OCI-LY3 (cell line): ENCODE measurements at regions not wholly inside any gene's neighbourhood (a gene's known extent, or its start where the extent isn't known, plus 50 kb on each side); places are given as distances from the start of the nearest gene placed in this dataset.

Experiments
- H2AFZ ChIP-seq: fragments of 200-600, 300-600 bp; shearing (Covaris generic); 2 replicates; pipeline ENCODE4 v1.6.0; 2014; ENCODE audit warnings: antibody characterized with exemption, low read depth, low read length
- H3K27ac ChIP-seq: fragments of 200-600, 300-600 bp; sonication (generic); 2 replicates; pipeline ENCODE4 v1.5.1; 2014; ENCODE audit warnings: mild to moderate bottlenecking, low read length, moderate library complexity, mixed read lengths
- H3K27me3 ChIP-seq: fragments of 200-600, 300-600 bp; sonication (generic); 2 replicates; pipeline ENCODE4 v1.6.1; 2014; ENCODE audit warnings: low read depth, low read length, mixed read lengths
- H3K36me3 ChIP-seq: fragments of 200-600, 300-600 bp; sonication (generic); replicated peaks from 2 replicates; pipeline ENCODE3; 2014; ENCODE audit warnings: low read depth, low read length, mixed read lengths
- H3K4me1 ChIP-seq: fragments of 300-600, 200-600 bp; sonication (generic); 2 replicates; pipeline ENCODE4 v1.6.1; 2014; ENCODE audit warnings: low read length, mixed read lengths
- H3K4me2 ChIP-seq: fragments of 200-600, 300-600 bp; sonication (generic); 2 replicates; pipeline ENCODE4 v1.6.1; 2014; ENCODE audit warnings: low read length, mixed read lengths
- H3K4me3 ChIP-seq: fragments of 300-600, 200-600 bp; sonication (generic); 2 replicates; pipeline ENCODE4 v1.5.1; 2014; ENCODE audit warnings: antibody characterized with exemption, mild to moderate bottlenecking, low read length, moderate library complexity
- H3K79me2 ChIP-seq: fragments of 300-600, 200-600 bp; shearing (Covaris generic); 2 replicates; pipeline ENCODE4 v1.6.1; 2014; ENCODE audit warnings: mild to moderate bottlenecking, low read length, mixed read lengths
- H3K9ac ChIP-seq: fragments of 300-600, 200-600 bp; shearing (Covaris generic); 2 replicates; pipeline ENCODE4 v1.6.0; 2014; ENCODE audit warnings: mild to moderate bottlenecking, low read length, moderate library complexity
- H3K9me3 ChIP-seq: fragments of 200-600, 300-600 bp; shearing (Covaris generic); 2 replicates; pipeline ENCODE4 v1.6.1; 2014; ENCODE audit warnings: low read length, mixed read lengths; ENCODE audit not compliant: insufficient read depth
- H4K20me1 ChIP-seq: fragments of 200-600, 300-600 bp; sonication (generic); 2 replicates; pipeline ENCODE4 v1.6.1; 2016; ENCODE audit warnings: low read length, mixed read lengths; ENCODE audit not compliant: insufficient read depth
- EZH2phosphoT487 ChIP-seq: fragments of 200-600 bp; shearing (Covaris generic); IDR thresholded peaks from 2 replicates; pipeline ENCODE4 v1.6.1; 2018; ENCODE audit warnings: antibody characterized with exemption, mixed run types, low read depth
- TF ChIP-seq, protein P1 (sequence below): fragments of 200-600, 300-600 bp; sonication (generic); IDR thresholded peaks from 2 replicates; pipeline ENCODE4 v1.5.1; 2014; ENCODE audit warnings: antibody characterized with exemption, low read length, low read depth

GRCh38 chr11:72514331-72514730 is 80.0 kb upstream of the CLPB start:
- Histone ChIP-seq H3K4me3 (no peak overlapping the region), H3K27me3 (peaks cover 2% of the 10 kb centered on the region; the same call in 1 of the 2 replicates), H3K27ac (no peak overlapping the region), H3K79me2 (no peaks in the 10 kb centered on the region), H3K4me1 (no peaks in the 10 kb centered on the region), H3K4me2 (no peak overlapping the region), H3K9ac (no peak overlapping the region), H2AFZ (no peak overlapping the region), H3K36me3 (no peaks in the 10 kb centered on the region), H4K20me1 (no peaks in the 10 kb centered on the region), H3K9me3 (peaks cover 6% of the 10 kb centered on the region)
- no peak for TF ChIP-seq EZH2phosphoT487
- TF ChIP-seq, protein P1, sequence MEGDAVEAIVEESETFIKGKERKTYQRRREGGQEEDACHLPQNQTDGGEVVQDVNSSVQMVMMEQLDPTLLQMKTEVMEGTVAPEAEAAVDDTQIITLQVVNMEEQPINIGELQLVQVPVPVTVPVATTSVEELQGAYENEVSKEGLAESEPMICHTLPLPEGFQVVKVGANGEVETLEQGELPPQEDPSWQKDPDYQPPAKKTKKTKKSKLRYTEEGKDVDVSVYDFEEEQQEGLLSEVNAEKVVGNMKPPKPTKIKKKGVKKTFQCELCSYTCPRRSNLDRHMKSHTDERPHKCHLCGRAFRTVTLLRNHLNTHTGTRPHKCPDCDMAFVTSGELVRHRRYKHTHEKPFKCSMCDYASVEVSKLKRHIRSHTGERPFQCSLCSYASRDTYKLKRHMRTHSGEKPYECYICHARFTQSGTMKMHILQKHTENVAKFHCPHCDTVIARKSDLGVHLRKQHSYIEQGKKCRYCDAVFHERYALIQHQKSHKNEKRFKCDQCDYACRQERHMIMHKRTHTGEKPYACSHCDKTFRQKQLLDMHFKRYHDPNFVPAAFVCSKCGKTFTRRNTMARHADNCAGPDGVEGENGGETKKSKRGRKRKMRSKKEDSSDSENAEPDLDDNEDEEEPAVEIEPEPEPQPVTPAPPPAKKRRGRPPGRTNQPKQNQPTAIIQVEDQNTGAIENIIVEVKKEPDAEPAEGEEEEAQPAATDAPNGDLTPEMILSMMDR, result no peak

- H3K9me3 ChIP-seq, result peaks cover 6% of the 10 kb centered on the region
- H3K4me1 ChIP-seq, result no peaks in the 10 kb centered on the region
- TF ChIP-seq EZH2phosphoT487, result no peak
- TF ChIP-seq, protein P1, result no peak
- H4K20me1 ChIP-seq, result no peaks in the 10 kb centered on the region
- H3K27ac ChIP-seq, result no peak overlapping the region
- no peak overlapping the region for H3K4me3 ChIP-seq
- H3K36me3 ChIP-seq, result no peaks in the 10 kb centered on the region
- no peaks in the 10 kb centered on the region for H3K79me2 ChIP-seq
- no peak overlapping the region for H3K4me2 ChIP-seq
- H2AFZ ChIP-seq, result no peak overlapping the region
- peaks cover 2% of the 10 kb centered on the region; the same call in 1 of the 2 replicates for H3K27me3 ChIP-seq
- H3K9ac ChIP-seq, result no peak overlapping the region
Observed at GRCh38 chr11:72513411-72513810, 79.1 kb upstream of the CLPB start.

DNA sequence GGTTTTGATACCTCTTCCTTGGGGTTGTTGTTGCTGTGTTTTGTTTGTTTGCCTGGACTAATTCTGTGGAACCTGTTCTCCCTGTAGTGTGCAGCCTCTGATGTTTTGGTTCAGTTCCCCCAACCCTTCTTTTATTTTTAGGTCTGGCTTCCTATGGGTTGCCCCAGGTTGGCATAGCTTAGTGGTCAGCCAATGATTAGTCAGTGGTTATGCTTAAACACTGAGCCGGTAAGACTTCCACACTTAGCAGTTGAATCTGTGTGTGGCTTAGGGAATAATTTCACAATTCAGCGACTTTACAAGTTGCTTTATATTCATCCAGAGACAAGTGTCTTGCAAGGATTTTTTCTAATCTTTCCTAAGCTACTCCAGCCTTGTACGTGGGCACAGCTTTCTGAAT is 78.6 kb upstream of the CLPB start:
- H3K4me1 ChIP-seq, result no peaks in the 10 kb centered on the region
- H3K9me3 ChIP-seq, result peaks cover 6% of the 10 kb centered on the region
- H3K9ac ChIP-seq, result no peak overlapping the region
- H3K27me3 ChIP-seq, result peaks cover 2% of the 10 kb centered on the region; the same call in 1 of the 2 replicates
- no peak for TF ChIP-seq EZH2phosphoT487
- TF ChIP-seq, protein P1, result no peak
- no peaks in the 10 kb centered on the region for H3K36me3 ChIP-seq
- no peaks in the 10 kb centered on the region for H4K20me1 ChIP-seq
- no peak overlapping the region for H3K4me3 ChIP-seq
- no peak overlapping the region for H3K27ac ChIP-seq
- H3K4me2 ChIP-seq, result no peak overlapping the region
- no peak overlapping the region for H2AFZ ChIP-seq
- H3K79me2 ChIP-seq, result no peaks in the 10 kb centered on the region

GRCh38 chr11:72511393-72512047 is 77.2 kb upstream of the CLPB start:
- H3K4me2 ChIP-seq, result no peak overlapping the region
- no peaks in the 10 kb centered on the region for H4K20me1 ChIP-seq
- TF ChIP-seq EZH2phosphoT487, result no peak
- TF ChIP-seq, protein P1, result no peak
- H3K79me2 ChIP-seq, result no peaks in the 10 kb centered on the region
- no peak overlapping the region for H3K27ac ChIP-seq
- H3K36me3 ChIP-seq, result no peaks in the 10 kb centered on the region
- no peak overlapping the region for H3K4me3 ChIP-seq
- no peaks in the 10 kb centered on the region for H3K4me1 ChIP-seq
- H3K9ac ChIP-seq, result no peak overlapping the region
- peaks cover 2% of the 10 kb centered on the region; the same call in 1 of the 2 replicates for H3K27me3 ChIP-seq
- no peak overlapping the region for H2AFZ ChIP-seq
- peaks cover 6% of the 10 kb centered on the region for H3K9me3 ChIP-seq
